A549 (cell line): ENCODE measurements at regions not wholly inside any gene's neighbourhood (a gene's known extent, or its start where the extent isn't known, plus 50 kb on each side); places are given as distances from the start of the nearest gene placed in this dataset.

ENCODE experiments used
- ATAC-seq, 2 experiments: fragments of 200-7000 bp in 1 of 2; fragments of >200 bp in 1 of 2; cut with Nextera tagmentation in 1 of 2; cut with Tn5 transposase in 1 of 2; 3 replicates each; pipeline versions ENCODE4 v1.8.0 to v1.9.1; 2018 to 2020; ENCODE audit warnings: mild to moderate bottlenecking in 1 of 2, moderate library complexity in 1 of 2
- CTCF ChIA-PET: fragments of 300-600 bp; sonication (Branson Sonifier 250); formaldehyde crosslinking; extraction: SDS; loops from one replicate; lab custom pipeline; 2021; ENCODE audit warnings: antibody characterized with exemption, inconsistent platforms; lab: Yijun Ruan, JAX
- POLR2A ChIA-PET: fragments of 350-600 bp; formaldehyde crosslinking; extraction: SDS; loops from one replicate; lab custom pipeline; 2021; ENCODE audit warnings: antibody characterized with exemption, inconsistent platforms; lab: Yijun Ruan, JAX
- DNase-seq, 2 experiments: peaks; one replicate each; pipeline versions ENCODE4 v3.0.0 to v3.0.0-alpha.2; 2011 to 2016; ENCODE audit warnings: low read depth in 1 of 2, low spot score in 1 of 2
- FAIRE-seq: peaks from 2 replicates; lab custom pipeline; 2011; peaks lifted over from hg19 to GRCh38; lab: Jason Lieb, UNC
- H3K27ac ChIP-seq, 2 experiments: fragments of >200 bp; sonication (Bioruptor Twin); formaldehyde crosslinking; 3 replicates each; pipeline ENCODE4 v1.5.1; 2016 to 2017
- H3K4me1 ChIP-seq: fragments of >200 bp; sonication (Bioruptor Twin); formaldehyde crosslinking; 3 replicates; pipeline ENCODE4 v1.6.1; 2016
- H3K4me2 ChIP-seq: fragments of >200 bp; sonication (Bioruptor Twin); formaldehyde crosslinking; 3 replicates; pipeline ENCODE4 v1.6.1; 2016
- H3K4me3 ChIP-seq: fragments of >200 bp; sonication (Bioruptor Twin); formaldehyde crosslinking; 3 replicates; pipeline ENCODE4 v1.5.1; 2016
- H3K9me3 ChIP-seq: fragments of >200 bp; sonication (Bioruptor Twin); formaldehyde crosslinking; 3 replicates; pipeline ENCODE4 v1.6.1; 2016
- BHLHE40 ChIP-seq: IDR thresholded peaks from 2 replicates; pipeline ENCODE4 v1.6.1; 2012; ENCODE audit warnings: low read depth, low read length, inconsistent platforms
- CHD2 ChIP-seq: fragments of 150-350 bp; IDR thresholded peaks from 2 replicates; pipeline ENCODE4 v1.6.1; 2014; ENCODE audit warnings: low read length; ENCODE audit not compliant: partially characterized antibody
- ESRRA ChIP-seq: fragments of 150-350 bp; IDR thresholded peaks from 2 replicates; pipeline ENCODE4 v1.6.1; 2014; ENCODE audit warnings: mild to moderate bottlenecking, low read length, borderline replicate concordance
- HDAC2 ChIP-seq: fragments of 200-600 bp; sonication (generic); IDR thresholded peaks from 2 replicates; pipeline ENCODE4 v1.6.1; 2016
- HOXB13 ChIP-seq: fragments of 250-450 bp; sonication (Bioruptor Pico); IDR thresholded peaks from 2 replicates; pipeline ENCODE4 v1.5.0; 2020; ENCODE audit warnings: low read depth, mild to moderate bottlenecking, moderate library complexity
- JUNB ChIP-seq: fragments of >200 bp; sonication (Bioruptor Twin); formaldehyde crosslinking; IDR thresholded peaks from 2 replicates; pipeline ENCODE4 v1.6.1; 2016
- KDM5A ChIP-seq: fragments of 200-600 bp; sonication (generic); IDR thresholded peaks from 2 replicates; pipeline ENCODE4 v1.6.1; 2016; ENCODE audit warnings: antibody characterized with exemption, mild to moderate bottlenecking
- MAZ ChIP-seq: fragments of 150-350 bp; IDR thresholded peaks from 2 replicates; pipeline ENCODE4 v1.6.1; 2014; ENCODE audit warnings: antibody characterized with exemption, low read depth, low read length, borderline replicate concordance
- NPAS2 ChIP-seq: fragments of 250-450 bp; sonication (Bioruptor Pico); IDR thresholded peaks from 2 replicates; pipeline ENCODE4 v1.8.0; 2022; ENCODE audit warnings: mild to moderate bottlenecking, moderate library complexity, borderline replicate concordance
- NR3C1 ChIP-seq: fragments of >200 bp; sonication (Bioruptor Twin); formaldehyde crosslinking; IDR thresholded peaks from 3 replicates; pipeline ENCODE4 v1.6.1; 2017
- POLR2AphosphoS2 ChIP-seq: conservative IDR thresholded peaks from 2 replicates; pipeline ENCODE4 v1.6.1; 2012; ENCODE audit warnings: low read length, improper control_type of control experiment, inconsistent platforms
- RARB ChIP-seq: fragments of 250-450 bp; sonication (Bioruptor Pico); IDR thresholded peaks from 2 replicates; pipeline ENCODE4 v1.8.0; 2021; ENCODE audit warnings: mild to moderate bottlenecking, moderate library complexity
- RCOR1 ChIP-seq: fragments of 150-350 bp; IDR thresholded peaks from 2 replicates; pipeline ENCODE4 v1.6.1; 2014; ENCODE audit warnings: antibody characterized with exemption, low read length, low read depth
- RNF2 ChIP-seq: fragments of 200-600 bp; sonication (generic); IDR thresholded peaks from 2 replicates; pipeline ENCODE4 v1.6.1; 2016; ENCODE audit warnings: low read depth, mild to moderate bottlenecking, antibody characterized with exemption, moderate library complexity, borderline replicate concordance
- TFCP2L1 ChIP-seq: fragments of 250-450 bp; sonication (Bioruptor Pico); IDR thresholded peaks from 2 replicates; pipeline ENCODE4 v1.5.0; 2021; ENCODE audit warnings: mild to moderate bottlenecking
- ZFP36 ChIP-seq: fragments of 450-650 bp; IDR thresholded peaks from 2 replicates; pipeline ENCODE4 v1.6.1; 2014; ENCODE audit warnings: borderline replicate concordance; ENCODE audit not compliant: partially characterized antibody
- WGBS: methylation state at CpG from one replicate; pipeline ENCODE4 v1.1.6; 2017; ENCODE audit errors: missing lambda C conversion rate; 5-methylcytosine and 5-hydroxymethylcytosine counted together
- TF ChIP-seq, protein P1 (sequence below): fragments of 150-350 bp; IDR thresholded peaks from 2 replicates; pipeline ENCODE4 v1.6.1; 2014; ENCODE audit warnings: low read depth, mild to moderate bottlenecking, low read length
- TF ChIP-seq, protein P2 (sequence below): fragments of >200 bp; sonication (Bioruptor Twin); formaldehyde crosslinking; IDR thresholded peaks from 3 replicates; pipeline ENCODE4 v1.6.1; 2016
- TF ChIP-seq, protein P3 (sequence below): IDR thresholded peaks from 2 replicates; pipeline ENCODE4 v1.6.1; 2012
- TF ChIP-seq, protein P4 (sequence below): fragments of 200-600 bp; sonication (generic); IDR thresholded peaks from 2 replicates; pipeline ENCODE4 v1.6.1; 2016; ENCODE audit warnings: antibody characterized with exemption, mild to moderate bottlenecking, moderate library complexity

DNA sequence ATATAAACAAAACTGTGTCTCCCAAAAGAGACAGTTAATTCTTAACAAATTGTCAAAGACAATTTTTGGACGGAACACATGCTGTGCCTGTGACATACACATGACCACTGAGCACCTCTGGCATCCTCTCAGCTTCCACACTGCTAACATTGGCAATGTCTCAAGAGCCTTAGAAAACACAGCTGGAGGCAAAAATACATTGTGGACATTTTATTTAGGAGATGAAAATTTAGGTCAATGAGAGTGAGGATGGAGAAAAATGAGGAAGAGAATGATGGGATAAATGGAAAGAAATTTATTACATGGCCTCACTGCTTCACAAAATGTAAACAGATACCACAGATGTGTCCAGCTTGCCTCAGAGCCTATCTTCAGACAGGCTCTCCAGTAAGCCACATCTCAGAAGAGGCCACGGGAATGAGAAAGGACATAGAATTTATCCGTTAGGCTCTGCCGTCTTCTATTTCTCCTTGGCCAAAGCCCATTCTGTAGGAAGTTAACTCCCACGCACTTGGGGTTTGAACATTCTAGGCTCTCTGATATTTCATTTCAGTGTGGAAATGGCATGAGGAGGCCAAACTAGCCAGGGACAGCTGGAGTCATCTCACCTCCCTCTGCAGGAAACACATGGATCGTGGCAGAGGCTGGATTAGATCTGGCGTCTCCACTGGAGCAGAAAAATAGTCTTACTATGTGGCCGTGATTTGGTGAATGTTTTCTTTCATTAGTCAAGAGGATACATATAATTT lies 519.4 kb upstream of the DSEL start:
- FAIRE-seq (no peak), ATAC-seq (no peak), DNase-seq (no peak)
- ChIA-PET POLR2A (no interaction called here), CTCF (interaction anchor here (0.5 kb wide), 1 partner anchor 47 kb away, joined by 3 read pairs; no protein-coding TSS in a partner anchor)
- H3K4me2 ChIP-seq, result no peak overlapping the region
- TF ChIP-seq, protein P1, sequence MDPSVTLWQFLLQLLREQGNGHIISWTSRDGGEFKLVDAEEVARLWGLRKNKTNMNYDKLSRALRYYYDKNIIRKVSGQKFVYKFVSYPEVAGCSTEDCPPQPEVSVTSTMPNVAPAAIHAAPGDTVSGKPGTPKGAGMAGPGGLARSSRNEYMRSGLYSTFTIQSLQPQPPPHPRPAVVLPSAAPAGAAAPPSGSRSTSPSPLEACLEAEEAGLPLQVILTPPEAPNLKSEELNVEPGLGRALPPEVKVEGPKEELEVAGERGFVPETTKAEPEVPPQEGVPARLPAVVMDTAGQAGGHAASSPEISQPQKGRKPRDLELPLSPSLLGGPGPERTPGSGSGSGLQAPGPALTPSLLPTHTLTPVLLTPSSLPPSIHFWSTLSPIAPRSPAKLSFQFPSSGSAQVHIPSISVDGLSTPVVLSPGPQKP, result no peak
- TF ChIP-seq MAZ (no peak), BHLHE40 (no peak), HOXB13 (CRISPR knock-in tag) (no peak), NR3C1 (no peak), RARB (CRISPR knock-in tag) (no peak), NPAS2 (CRISPR knock-in tag) (no peak), ESRRA (no peak), HDAC2 (no peak), TFCP2L1 (CRISPR knock-in tag) (no peak), ZFP36 (no peak), KDM5A (no peak), RNF2 (no peak)
- no peaks in the 10 kb centered on the region for H3K4me1 ChIP-seq
- no peak overlapping the region for H3K27ac ChIP-seq
- no peak overlapping the region for H3K4me3 ChIP-seq
- H3K9me3 ChIP-seq, result no peaks in the 10 kb centered on the region
- WGBS, result 44% methylated on average over 8 of the region's 8 CpGs

DNA sequence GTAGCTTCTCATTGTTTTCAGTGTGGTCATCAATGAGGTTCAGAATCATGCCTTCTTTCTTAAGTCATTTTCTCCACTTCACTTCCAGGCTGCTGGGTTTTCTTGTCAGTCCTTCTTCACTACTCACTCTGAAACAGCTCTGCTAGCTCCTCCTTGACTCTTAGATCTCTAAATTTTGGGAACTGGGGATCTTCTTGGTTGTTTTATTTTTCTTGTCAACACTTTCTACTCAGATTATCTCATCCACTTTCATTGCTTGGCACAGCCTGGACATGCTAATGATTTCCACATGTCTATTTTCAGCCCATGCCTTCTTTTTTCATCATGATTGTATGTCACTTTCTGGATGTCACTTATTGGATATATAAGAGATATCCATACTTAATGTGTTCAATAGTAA lies 517.8 kb upstream of the DSEL start:
- no peak for ATAC-seq
- POLR2A ChIA-PET, result no interaction called here

More for the DNA sequence above, 517.8 kb upstream of the DSEL start:
- H3K4me1 ChIP-seq, result no peaks in the 10 kb centered on the region
- CTCF ChIA-PET, result no interaction called here
- H3K27ac ChIP-seq, result no peak overlapping the region
- H3K4me3 ChIP-seq, result no peak overlapping the region
- no peak for DNase-seq
- TF ChIP-seq, protein P2, sequence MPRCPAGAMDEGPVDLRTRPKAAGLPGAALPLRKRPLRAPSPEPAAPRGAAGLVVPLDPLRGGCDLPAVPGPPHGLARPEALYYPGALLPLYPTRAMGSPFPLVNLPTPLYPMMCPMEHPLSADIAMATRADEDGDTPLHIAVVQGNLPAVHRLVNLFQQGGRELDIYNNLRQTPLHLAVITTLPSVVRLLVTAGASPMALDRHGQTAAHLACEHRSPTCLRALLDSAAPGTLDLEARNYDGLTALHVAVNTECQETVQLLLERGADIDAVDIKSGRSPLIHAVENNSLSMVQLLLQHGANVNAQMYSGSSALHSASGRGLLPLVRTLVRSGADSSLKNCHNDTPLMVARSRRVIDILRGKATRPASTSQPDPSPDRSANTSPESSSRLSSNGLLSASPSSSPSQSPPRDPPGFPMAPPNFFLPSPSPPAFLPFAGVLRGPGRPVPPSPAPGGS, result no peak
- TF ChIP-seq, protein P3, sequence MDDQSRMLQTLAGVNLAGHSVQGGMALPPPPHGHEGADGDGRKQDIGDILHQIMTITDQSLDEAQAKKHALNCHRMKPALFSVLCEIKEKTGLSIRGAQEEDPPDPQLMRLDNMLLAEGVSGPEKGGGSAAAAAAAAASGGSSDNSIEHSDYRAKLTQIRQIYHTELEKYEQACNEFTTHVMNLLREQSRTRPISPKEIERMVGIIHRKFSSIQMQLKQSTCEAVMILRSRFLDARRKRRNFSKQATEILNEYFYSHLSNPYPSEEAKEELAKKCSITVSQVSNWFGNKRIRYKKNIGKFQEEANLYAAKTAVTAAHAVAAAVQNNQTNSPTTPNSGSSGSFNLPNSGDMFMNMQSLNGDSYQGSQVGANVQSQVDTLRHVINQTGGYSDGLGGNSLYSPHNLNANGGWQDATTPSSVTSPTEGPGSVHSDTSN, result no peak
- TF ChIP-seq POLR2AphosphoS2 (no peak), CHD2 (no peak), MAZ (no peak), RCOR1 (no peak), RARB (CRISPR knock-in tag) (no peak), JUNB (no peak)
- TF ChIP-seq, protein P1, result no peak
- TF ChIP-seq, protein P4, sequence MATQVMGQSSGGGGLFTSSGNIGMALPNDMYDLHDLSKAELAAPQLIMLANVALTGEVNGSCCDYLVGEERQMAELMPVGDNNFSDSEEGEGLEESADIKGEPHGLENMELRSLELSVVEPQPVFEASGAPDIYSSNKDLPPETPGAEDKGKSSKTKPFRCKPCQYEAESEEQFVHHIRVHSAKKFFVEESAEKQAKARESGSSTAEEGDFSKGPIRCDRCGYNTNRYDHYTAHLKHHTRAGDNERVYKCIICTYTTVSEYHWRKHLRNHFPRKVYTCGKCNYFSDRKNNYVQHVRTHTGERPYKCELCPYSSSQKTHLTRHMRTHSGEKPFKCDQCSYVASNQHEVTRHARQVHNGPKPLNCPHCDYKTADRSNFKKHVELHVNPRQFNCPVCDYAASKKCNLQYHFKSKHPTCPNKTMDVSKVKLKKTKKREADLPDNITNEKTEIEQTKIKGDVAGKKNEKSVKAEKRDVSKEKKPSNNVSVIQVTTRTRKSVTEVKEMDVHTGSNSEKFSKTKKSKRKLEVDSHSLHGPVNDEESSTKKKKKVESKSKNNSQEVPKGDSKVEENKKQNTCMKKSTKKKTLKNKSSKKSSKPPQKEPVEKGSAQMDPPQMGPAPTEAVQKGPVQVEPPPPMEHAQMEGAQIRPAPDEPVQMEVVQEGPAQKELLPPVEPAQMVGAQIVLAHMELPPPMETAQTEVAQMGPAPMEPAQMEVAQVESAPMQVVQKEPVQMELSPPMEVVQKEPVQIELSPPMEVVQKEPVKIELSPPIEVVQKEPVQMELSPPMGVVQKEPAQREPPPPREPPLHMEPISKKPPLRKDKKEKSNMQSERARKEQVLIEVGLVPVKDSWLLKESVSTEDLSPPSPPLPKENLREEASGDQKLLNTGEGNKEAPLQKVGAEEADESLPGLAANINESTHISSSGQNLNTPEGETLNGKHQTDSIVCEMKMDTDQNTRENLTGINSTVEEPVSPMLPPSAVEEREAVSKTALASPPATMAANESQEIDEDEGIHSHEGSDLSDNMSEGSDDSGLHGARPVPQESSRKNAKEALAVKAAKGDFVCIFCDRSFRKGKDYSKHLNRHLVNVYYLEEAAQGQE, result no peak
- no peak for FAIRE-seq
- H3K9me3 ChIP-seq, result no peaks in the 10 kb centered on the region
- no peak overlapping the region for H3K4me2 ChIP-seq
